Fibroblast of lung (primary cell): ENCODE measurements at regions not wholly inside any gene's neighbourhood (a gene's known extent, or its start where the extent isn't known, plus 50 kb on each side); places are given as distances from the start of the nearest gene placed in this dataset.
A peak's percentile ranks its signal among the peaks of the same experiment; 100 is the strongest.

Source experiments
- DNase-seq, 2 donors: peaks; one replicate each; pipeline versions ENCODE4 v3.0.0 to v3.0.0-alpha.2; 2010; ENCODE audit warnings: low read depth in 2 of 2
- H2AFZ ChIP-seq: 2 replicates; pipeline ENCODE4 v1.5.1; 2012; ENCODE audit warnings: low read length, control low read depth, inconsistent platforms
- H3K27ac ChIP-seq: 2 replicates; pipeline ENCODE4 v1.5.1; 2011; ENCODE audit warnings: low read length, control low read depth; ENCODE audit not compliant: insufficient read depth
- H3K27me3 ChIP-seq: 2 replicates; pipeline ENCODE4 v1.5.1; 2011; ENCODE audit warnings: mild to moderate bottlenecking, low read length; ENCODE audit not compliant: control insufficient read depth, insufficient read depth
- H3K36me3 ChIP-seq: 2 replicates; pipeline ENCODE4 v1.5.1; 2011; ENCODE audit warnings: low read length; ENCODE audit not compliant: control insufficient read depth, insufficient read depth
- H3K4me1 ChIP-seq: 2 replicates; pipeline ENCODE4 v1.5.1; 2011; ENCODE audit warnings: low read length; ENCODE audit not compliant: control insufficient read depth, insufficient read depth; ENCODE audit errors: extremely low read depth
- H3K4me2 ChIP-seq: 2 replicates; pipeline ENCODE4 v1.5.1; 2011; ENCODE audit warnings: low read length, control low read depth; ENCODE audit not compliant: insufficient read depth; ENCODE audit errors: extremely low read depth
- H3K4me3 ChIP-seq, 4 experiments: fragments of 200-600 bp in 1 of 4; sonication (generic) in 1 of 4; replicated peaks in 1 of 4; 2 replicates each; pipeline ENCODE4 v1.5.1; 2011 to 2016; ENCODE audit warnings: low read length in 4 of 4, low read depth in 3 of 4, mild to moderate bottlenecking in 3 of 4, control low read depth in 2 of 4, inconsistent platforms in 1 of 4, mixed read lengths in 1 of 4; ENCODE audit not compliant: insufficient read depth in 1 of 4; ENCODE audit errors: control extremely low read depth in 1 of 4
- H3K79me2 ChIP-seq: 2 replicates; pipeline ENCODE4 v1.5.1; 2012; ENCODE audit warnings: mild to moderate bottlenecking, low read length, inconsistent platforms; ENCODE audit not compliant: control insufficient read depth, insufficient read depth
- H3K9ac ChIP-seq: 2 replicates; pipeline ENCODE4 v1.5.1; 2011; ENCODE audit warnings: mild to moderate bottlenecking, low read length, control low read depth; ENCODE audit not compliant: insufficient read depth
- H3K9me3 ChIP-seq: 2 replicates; pipeline ENCODE4 v1.5.1; 2012; ENCODE audit warnings: low read depth, low read length; ENCODE audit not compliant: control insufficient read depth, insufficient read depth
- H4K20me1 ChIP-seq: 2 replicates; pipeline ENCODE4 v1.5.1; 2011; ENCODE audit warnings: low read length; ENCODE audit not compliant: control insufficient read depth, insufficient read depth; ENCODE audit errors: extremely low read depth
- CTCF ChIP-seq, 2 donors: IDR thresholded peaks in 1 of 2; conservative IDR thresholded peaks in 1 of 2; 1 replicate in 1 of 2; 2 replicates in 1 of 2; pipeline ENCODE4 v1.5.1; 2011 to 2012; ENCODE audit warnings: low read length in 2 of 2, control low read depth in 1 of 2, inconsistent platforms in 1 of 2, low read depth in 1 of 2, mild to moderate bottlenecking in 1 of 2
- EZH2 ChIP-seq: IDR thresholded peaks from 2 replicates; pipeline ENCODE4 v1.5.1; 2012; ENCODE audit warnings: low read length, control low read depth, mild to moderate bottlenecking; ENCODE audit errors: missing control alignments

GRCh38 chr4:164012396-164013027, 518.0 kb downstream of the TMA16 start:
- Histone ChIP-seq H3K9me3 (no peaks in the 10 kb centered on the region), H4K20me1 (no peaks in the 10 kb centered on the region), H3K9ac (no peak overlapping the region), H2AFZ (no peak overlapping the region), H3K27ac (no peak overlapping the region), H3K4me3 (no peak overlapping the region), H3K4me1 (no peaks in the 10 kb centered on the region), H3K79me2 (no peaks in the 10 kb centered on the region), H3K4me2 (no peak overlapping the region), H3K36me3 (no peaks in the 10 kb centered on the region), H3K27me3 (no peaks in the 10 kb centered on the region)
- DNase-seq: peak; percentile 34 to 70
- TF ChIP-seq CTCF (conservative IDR thresholded peaks at IDR 0.05 in 1 of 2, IDR thresholded peaks at IDR 0.05 in 1 of 2; ENCODE audit: low read depth in 1 of 2, low read length in 2 of 2) (peak; percentile 12 to 87), EZH2 (no peak)

GRCh38 chr4:164021947-164022346, 527.5 kb downstream of the TMA16 start:
- DNase-seq: no peak
- no peak overlapping the region for H3K4me2 ChIP-seq
- H3K36me3 ChIP-seq: no peaks in the 10 kb centered on the region
- no peaks in the 10 kb centered on the region for H4K20me1 ChIP-seq
- no peaks in the 10 kb centered on the region for H3K79me2 ChIP-seq
- H3K27me3 ChIP-seq: no peaks in the 10 kb centered on the region
- no peaks in the 10 kb centered on the region for H3K4me1 ChIP-seq
- H3K9me3 ChIP-seq: no peaks in the 10 kb centered on the region
- no peak overlapping the region for H3K4me3 ChIP-seq
- no peak overlapping the region for H2AFZ ChIP-seq
- H3K9ac ChIP-seq: no peak overlapping the region
- no peak overlapping the region for H3K27ac ChIP-seq
- no peak for TF ChIP-seq CTCF (conservative IDR thresholded peaks at IDR 0.05 in 1 of 2, IDR thresholded peaks at IDR 0.05 in 1 of 2; ENCODE audit: low read depth in 1 of 2, low read length in 2 of 2)

- no peak overlapping the region for H3K27ac ChIP-seq
- TF ChIP-seq EZH2 (no peak), CTCF (conservative IDR thresholded peaks at IDR 0.05 in 1 of 2, IDR thresholded peaks at IDR 0.05 in 1 of 2; ENCODE audit: low read depth in 1 of 2, low read length in 2 of 2) (no peak)
These were observed 528.7 kb downstream of the TMA16 start for GRCh38 chr4:164023214-164023613.

More at GRCh38 chr4:164023214-164023613, 528.7 kb downstream of the TMA16 start:
- DNase-seq: no peak
- Histone ChIP-seq H3K27me3 (no peaks in the 10 kb centered on the region), H3K79me2 (no peaks in the 10 kb centered on the region), H3K9ac (no peak overlapping the region), H3K4me1 (no peaks in the 10 kb centered on the region), H2AFZ (no peak overlapping the region), H3K4me3 (no peak overlapping the region), H3K4me2 (no peak overlapping the region), H4K20me1 (no peaks in the 10 kb centered on the region), H3K9me3 (no peaks in the 10 kb centered on the region), H3K36me3 (no peaks in the 10 kb centered on the region)
